ENCODE measurements at regions not wholly inside any gene's neighbourhood (a gene's known extent, or its start where the extent isn't known, plus 50 kb on each side); places are given as distances from the start of the nearest gene placed in this dataset.

DNA sequence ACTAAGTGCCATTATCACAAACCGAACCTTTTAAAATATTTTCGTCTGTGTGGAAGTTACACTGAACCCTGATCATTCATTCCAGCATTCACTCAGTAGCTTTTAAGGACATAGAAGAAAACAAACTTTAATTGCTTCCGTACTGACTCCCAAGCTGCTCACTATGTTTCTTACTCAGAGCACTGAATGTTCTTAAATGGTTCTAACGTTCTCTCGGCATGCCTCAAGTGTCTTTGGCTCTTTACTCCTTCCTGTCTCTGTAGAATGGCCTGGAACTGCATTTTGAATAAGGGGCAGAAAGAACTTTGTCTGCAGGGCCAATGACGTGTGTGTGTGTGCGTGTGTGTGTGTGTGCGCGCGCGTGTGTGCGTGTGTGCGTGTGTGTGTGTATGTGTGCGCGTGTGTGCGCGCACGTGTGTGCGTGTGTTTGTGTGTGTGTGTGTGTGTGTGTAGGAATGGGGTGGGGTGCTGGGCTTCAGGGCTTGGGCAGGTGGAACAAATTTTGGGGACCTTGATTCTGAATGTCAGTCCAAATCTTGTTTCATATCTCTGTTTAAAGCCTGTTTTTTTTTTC lies 50.5 kb upstream of the PAQR3 start:
- in situ Hi-C loops (cut with HindIII; ENCODE audit: low pct_unique_long_range_greater_than_20kb, low sequenced_read_pairs): no loop called here
- Histone ChIP-seq H3K27me3 (ENCODE audit: control insufficient read depth, insufficient read depth, low read length) (no peaks in the 10 kb centered on the region), H3K36me3 (ENCODE audit: control insufficient read depth, insufficient read depth, low read length) (no peaks in the 10 kb centered on the region), H3K27ac (ENCODE audit: low read length) (no peak overlapping the region), H3K4me3 (ENCODE audit: low read depth in 2 of 2, low read length in 2 of 2) (no peak overlapping the region), H3K9me3 (ENCODE audit: control insufficient read depth, insufficient read depth, low read depth, low read length) (no peaks in the 10 kb centered on the region), H3K4me1 (ENCODE audit: control insufficient read depth, insufficient read depth, low read length) (no peaks in the 10 kb centered on the region)
- DNase-seq (ENCODE audit: low read depth, low spot score) (no peak), ATAC-seq (no peak)
- intact Hi-C loops (cut with micrococcal nuclease; ENCODE audit: unreplicated experiment): no loop called here
- TF ChIP-seq SIN3A (IDR thresholded peaks at IDR 0.05; ENCODE audit: borderline replicate concordance, insufficient read depth, low read depth, low read length) (no peak), POLR2AphosphoS5 (IDR thresholded peaks at IDR 0.05; ENCODE audit: low read depth, low read length) (no peak), TCF7L2 (IDR thresholded peaks at IDR 0.05; ENCODE audit: low read depth, low read length) (no peak)
- TF ChIP-seq, protein P1, sequence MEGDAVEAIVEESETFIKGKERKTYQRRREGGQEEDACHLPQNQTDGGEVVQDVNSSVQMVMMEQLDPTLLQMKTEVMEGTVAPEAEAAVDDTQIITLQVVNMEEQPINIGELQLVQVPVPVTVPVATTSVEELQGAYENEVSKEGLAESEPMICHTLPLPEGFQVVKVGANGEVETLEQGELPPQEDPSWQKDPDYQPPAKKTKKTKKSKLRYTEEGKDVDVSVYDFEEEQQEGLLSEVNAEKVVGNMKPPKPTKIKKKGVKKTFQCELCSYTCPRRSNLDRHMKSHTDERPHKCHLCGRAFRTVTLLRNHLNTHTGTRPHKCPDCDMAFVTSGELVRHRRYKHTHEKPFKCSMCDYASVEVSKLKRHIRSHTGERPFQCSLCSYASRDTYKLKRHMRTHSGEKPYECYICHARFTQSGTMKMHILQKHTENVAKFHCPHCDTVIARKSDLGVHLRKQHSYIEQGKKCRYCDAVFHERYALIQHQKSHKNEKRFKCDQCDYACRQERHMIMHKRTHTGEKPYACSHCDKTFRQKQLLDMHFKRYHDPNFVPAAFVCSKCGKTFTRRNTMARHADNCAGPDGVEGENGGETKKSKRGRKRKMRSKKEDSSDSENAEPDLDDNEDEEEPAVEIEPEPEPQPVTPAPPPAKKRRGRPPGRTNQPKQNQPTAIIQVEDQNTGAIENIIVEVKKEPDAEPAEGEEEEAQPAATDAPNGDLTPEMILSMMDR (IDR thresholded peaks at IDR 0.05): no peak
- TF ChIP-seq, protein P2, sequence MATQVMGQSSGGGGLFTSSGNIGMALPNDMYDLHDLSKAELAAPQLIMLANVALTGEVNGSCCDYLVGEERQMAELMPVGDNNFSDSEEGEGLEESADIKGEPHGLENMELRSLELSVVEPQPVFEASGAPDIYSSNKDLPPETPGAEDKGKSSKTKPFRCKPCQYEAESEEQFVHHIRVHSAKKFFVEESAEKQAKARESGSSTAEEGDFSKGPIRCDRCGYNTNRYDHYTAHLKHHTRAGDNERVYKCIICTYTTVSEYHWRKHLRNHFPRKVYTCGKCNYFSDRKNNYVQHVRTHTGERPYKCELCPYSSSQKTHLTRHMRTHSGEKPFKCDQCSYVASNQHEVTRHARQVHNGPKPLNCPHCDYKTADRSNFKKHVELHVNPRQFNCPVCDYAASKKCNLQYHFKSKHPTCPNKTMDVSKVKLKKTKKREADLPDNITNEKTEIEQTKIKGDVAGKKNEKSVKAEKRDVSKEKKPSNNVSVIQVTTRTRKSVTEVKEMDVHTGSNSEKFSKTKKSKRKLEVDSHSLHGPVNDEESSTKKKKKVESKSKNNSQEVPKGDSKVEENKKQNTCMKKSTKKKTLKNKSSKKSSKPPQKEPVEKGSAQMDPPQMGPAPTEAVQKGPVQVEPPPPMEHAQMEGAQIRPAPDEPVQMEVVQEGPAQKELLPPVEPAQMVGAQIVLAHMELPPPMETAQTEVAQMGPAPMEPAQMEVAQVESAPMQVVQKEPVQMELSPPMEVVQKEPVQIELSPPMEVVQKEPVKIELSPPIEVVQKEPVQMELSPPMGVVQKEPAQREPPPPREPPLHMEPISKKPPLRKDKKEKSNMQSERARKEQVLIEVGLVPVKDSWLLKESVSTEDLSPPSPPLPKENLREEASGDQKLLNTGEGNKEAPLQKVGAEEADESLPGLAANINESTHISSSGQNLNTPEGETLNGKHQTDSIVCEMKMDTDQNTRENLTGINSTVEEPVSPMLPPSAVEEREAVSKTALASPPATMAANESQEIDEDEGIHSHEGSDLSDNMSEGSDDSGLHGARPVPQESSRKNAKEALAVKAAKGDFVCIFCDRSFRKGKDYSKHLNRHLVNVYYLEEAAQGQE (IDR thresholded peaks at IDR 0.05; ENCODE audit: insufficient read depth in 1 of 2, low read depth in 2 of 2, low read length in 1 of 2): no peak
- no TSS peak for BruUV-seq (replicated peaks)
- POLR2A ChIA-PET: no interaction called here
- CTCF ChIA-PET: no interaction called here

Measured in Panc1 (cell line).